Body of pancreas (tissue), 4 donors: ENCODE measurements at regions not wholly inside any gene's neighbourhood (a gene's known extent, or its start where the extent isn't known, plus 50 kb on each side); places are given as distances from the start of the nearest gene placed in this dataset.

Experiments used
- ATAC-seq: fragments of 150-250 bp; one replicate; pipeline ENCODE4 v1.9.1; 2016
- DNase-seq, 4 donors: peaks; one replicate each; pipeline ENCODE4 v3.0.0-alpha.2; 2019
- H3K27ac ChIP-seq, 4 donors: fragments of 200-600 bp; sonication (generic); 1 replicate in 3 of 4; 2 replicates in 1 of 4; pipeline versions ENCODE4 v1.5.1 to v1.6.1; 2016 to 2019; ENCODE audit warnings: mild to moderate bottlenecking in 1 of 4, mixed read lengths in 1 of 4, moderate library complexity in 1 of 4
- H3K27me3 ChIP-seq, 2 donors: fragments of 200-600 bp; sonication (generic); one replicate each; pipeline ENCODE4 v1.6.0; 2016; ENCODE audit warnings: mild to moderate bottlenecking in 1 of 2
- H3K36me3 ChIP-seq, 2 donors: fragments of 200-600 bp; sonication (generic); replicated peaks in 1 of 2; 2 replicates each; pipeline ENCODE4 v1.5.1; 2016; ENCODE audit warnings: low read depth in 2 of 2; ENCODE audit not compliant: insufficient read depth in 1 of 2
- H3K4me1 ChIP-seq: fragments of 200-600 bp; sonication (generic); one replicate; pipeline ENCODE4 v1.6.0; 2016
- H3K4me3 ChIP-seq, 2 donors: fragments of 200-600 bp; sonication (generic); 1 replicate in 1 of 2; 2 replicates in 1 of 2; pipeline ENCODE4 v1.5.1; 2016 to 2019
- H3K9me3 ChIP-seq, 3 donors: fragments of 200-600 bp; sonication (generic); 1 replicate in 2 of 3; 2 replicates in 1 of 3; pipeline ENCODE4 v1.5.1; 2016
- POLR2A ChIP-seq, 3 donors: fragments of 450-650 bp; IDR thresholded peaks; one replicate each; pipeline ENCODE4 v1.6.1; 2016; ENCODE audit warnings: antibody characterized with exemption in 3 of 3, mild to moderate bottlenecking in 2 of 3
- WGBS, 2 donors: methylation state at CpG; one replicate each; pipeline ENCODE4 v1.1.5; 2017; 5-methylcytosine and 5-hydroxymethylcytosine counted together
- intact Hi-C: fragments of 100-400 bp; cut with DNase I; formaldehyde crosslinking; loops from one replicate; pipeline ENCODE4 v1.15.1; 2023
- TF ChIP-seq, protein P1 (sequence below), 7 experiments: fragments of 450-650 bp in 4 of 7; fragments of 200-600 bp in 3 of 7; sonication (generic) in 3 of 7; IDR thresholded peaks; one replicate each; pipeline ENCODE4 v1.5.1; 2016 to 2019; ENCODE audit warnings: antibody characterized with exemption in 7 of 7

DNA sequence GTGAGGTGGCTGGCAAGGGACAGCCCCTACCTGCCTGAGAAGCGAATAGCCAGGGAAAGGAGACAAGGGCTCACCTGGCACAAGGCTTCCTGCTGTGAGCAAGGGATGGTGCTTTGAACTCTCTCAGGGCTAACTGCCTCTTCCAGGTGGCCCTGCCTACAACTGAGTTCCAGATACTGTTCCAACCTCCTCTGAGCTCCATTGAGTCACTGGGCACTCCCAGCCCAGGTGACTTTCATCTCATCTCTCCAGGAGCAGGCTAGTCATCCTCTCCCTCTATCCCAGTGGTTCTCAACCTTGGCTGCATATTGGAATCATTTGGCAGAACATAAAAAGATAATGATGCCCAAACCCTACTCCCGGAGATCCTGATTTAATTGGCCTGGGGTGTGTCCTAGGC, 374.0 kb upstream of the ZFP64 start:
- H3K27me3 ChIP-seq, result no peaks in the 10 kb centered on the region
- intact Hi-C loops, result no loop called here
- H3K36me3 ChIP-seq, result no peaks in the 10 kb centered on the region
- no peak for TF ChIP-seq POLR2A (IDR thresholded peaks at IDR 0.05)
- TF ChIP-seq, protein P1, sequence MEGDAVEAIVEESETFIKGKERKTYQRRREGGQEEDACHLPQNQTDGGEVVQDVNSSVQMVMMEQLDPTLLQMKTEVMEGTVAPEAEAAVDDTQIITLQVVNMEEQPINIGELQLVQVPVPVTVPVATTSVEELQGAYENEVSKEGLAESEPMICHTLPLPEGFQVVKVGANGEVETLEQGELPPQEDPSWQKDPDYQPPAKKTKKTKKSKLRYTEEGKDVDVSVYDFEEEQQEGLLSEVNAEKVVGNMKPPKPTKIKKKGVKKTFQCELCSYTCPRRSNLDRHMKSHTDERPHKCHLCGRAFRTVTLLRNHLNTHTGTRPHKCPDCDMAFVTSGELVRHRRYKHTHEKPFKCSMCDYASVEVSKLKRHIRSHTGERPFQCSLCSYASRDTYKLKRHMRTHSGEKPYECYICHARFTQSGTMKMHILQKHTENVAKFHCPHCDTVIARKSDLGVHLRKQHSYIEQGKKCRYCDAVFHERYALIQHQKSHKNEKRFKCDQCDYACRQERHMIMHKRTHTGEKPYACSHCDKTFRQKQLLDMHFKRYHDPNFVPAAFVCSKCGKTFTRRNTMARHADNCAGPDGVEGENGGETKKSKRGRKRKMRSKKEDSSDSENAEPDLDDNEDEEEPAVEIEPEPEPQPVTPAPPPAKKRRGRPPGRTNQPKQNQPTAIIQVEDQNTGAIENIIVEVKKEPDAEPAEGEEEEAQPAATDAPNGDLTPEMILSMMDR (IDR thresholded peaks at IDR 0.05), result no peak
- no peak overlapping the region for H3K27ac ChIP-seq
- 83 to 97% methylated on average over 2 of the region's 2 CpGs for WGBS, 2 donors
- no peaks in the 10 kb centered on the region for H3K4me1 ChIP-seq
- ATAC-seq, result no peak
- no peak for DNase-seq
- H3K9me3 ChIP-seq, result no peaks in the 10 kb centered on the region
- no peak overlapping the region for H3K4me3 ChIP-seq

DNA sequence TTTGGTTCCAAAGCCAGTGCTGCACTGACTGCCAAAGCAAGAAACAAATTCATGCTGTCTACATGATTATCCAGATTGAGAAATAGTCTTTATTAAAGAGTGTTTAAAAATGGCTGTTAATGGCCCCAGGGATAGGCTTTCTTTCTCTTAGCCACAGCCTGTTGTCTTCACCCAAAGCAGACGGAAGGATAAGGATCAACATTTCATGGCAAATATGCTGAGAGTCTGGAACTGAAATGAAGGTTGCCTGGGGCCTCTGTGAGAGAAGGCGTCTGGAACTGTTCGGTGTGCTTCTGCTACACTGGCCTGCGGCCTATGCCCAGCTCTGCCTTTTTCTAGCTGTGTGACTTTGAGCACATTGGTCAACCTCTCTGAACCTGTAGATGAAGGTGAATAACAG, 373.0 kb upstream of the ZFP64 start:
- intact Hi-C loops, result no loop called here
- WGBS, 2 donors, result 90 to 91% methylated on average over 4 of the region's 4 CpGs
- TF ChIP-seq POLR2A (IDR thresholded peaks at IDR 0.05), result no peak
- TF ChIP-seq, protein P1 (IDR thresholded peaks at IDR 0.05), result no peak

GRCh38 chr20:52552181-52552872, 360.7 kb upstream of the ZFP64 start:
- DNase-seq (no peak), ATAC-seq (no peak)
- Histone ChIP-seq H3K27me3 (no peaks in the 10 kb centered on the region), H3K36me3 (no peaks in the 10 kb centered on the region), H3K4me3 (no peak overlapping the region), H3K4me1 (no peaks in the 10 kb centered on the region), H3K9me3 (no peaks in the 10 kb centered on the region), H3K27ac (no peak overlapping the region)
- 57 to 60% methylated on average over 12 of the region's 12 CpGs for WGBS, 2 donors
- intact Hi-C loops, result no loop called here
- TF ChIP-seq POLR2A (IDR thresholded peaks at IDR 0.05), result no peak
- TF ChIP-seq, protein P1 (IDR thresholded peaks at IDR 0.05), result no peak

More for the DNA sequence above, 373.0 kb upstream of the ZFP64 start:
- H3K4me1 ChIP-seq, result no peaks in the 10 kb centered on the region
- no peaks in the 10 kb centered on the region for H3K27me3 ChIP-seq
- no peak overlapping the region for H3K27ac ChIP-seq
- no peak overlapping the region for H3K4me3 ChIP-seq
- no peaks in the 10 kb centered on the region for H3K9me3 ChIP-seq
- ATAC-seq (no peak), DNase-seq (no peak)
- H3K36me3 ChIP-seq, result no peaks in the 10 kb centered on the region

GRCh38 chr20:52542131-52542530, 350.6 kb upstream of the ZFP64 start:
- DNase-seq, result no peak
- H3K27me3 ChIP-seq, result no peaks in the 10 kb centered on the region
- no peak for ATAC-seq
- H3K27ac ChIP-seq, result no peak overlapping the region
- TF ChIP-seq POLR2A (IDR thresholded peaks at IDR 0.05), result no peak
- TF ChIP-seq, protein P1 (IDR thresholded peaks at IDR 0.05), result no peak
- intact Hi-C loops, result no loop called here
- H3K4me3 ChIP-seq, result no peak overlapping the region
- H3K4me1 ChIP-seq, result no peaks in the 10 kb centered on the region
- H3K36me3 ChIP-seq, result no peaks in the 10 kb centered on the region
- 55 to 56% methylated on average over 4 of the region's 4 CpGs for WGBS, 2 donors
- H3K9me3 ChIP-seq, result no peaks in the 10 kb centered on the region

- H3K4me1 ChIP-seq, result no peaks in the 10 kb centered on the region
- H3K4me3 ChIP-seq, result no peak overlapping the region
- WGBS, 2 donors, result 44 to 69% methylated on average over 1 of the region's 1 CpG
- H3K27ac ChIP-seq, result no peak overlapping the region
- TF ChIP-seq, protein P1 (IDR thresholded peaks at IDR 0.05), result no peak
- no peak for TF ChIP-seq POLR2A (IDR thresholded peaks at IDR 0.05)
- H3K9me3 ChIP-seq, result no peaks in the 10 kb centered on the region
- ATAC-seq (no peak), DNase-seq (no peak)
- H3K36me3 ChIP-seq, result no peaks in the 10 kb centered on the region
- H3K27me3 ChIP-seq, result no peaks in the 10 kb centered on the region
- intact Hi-C loops, result no loop called here
Observed at GRCh38 chr20:52540509-52540908, 348.9 kb upstream of the ZFP64 start.
